ENCODE measurements at regions not wholly inside any gene's neighbourhood (a gene's known extent, or its start where the extent isn't known, plus 50 kb on each side); places are given as distances from the start of the nearest gene placed in this dataset.

- no peak for TF ChIP-seq CTCF (conservative IDR thresholded peaks at IDR 0.05; ENCODE audit: low read length)
- no peak for TF ChIP-seq EZH2phosphoT487 (IDR thresholded peaks at IDR 0.05; ENCODE audit: borderline replicate concordance, low read depth, low read length)
These were observed 182.0 kb upstream of the THSD7A start for GRCh38 chr7:12013983-12014382.

Data from OCI-LY7 (cell line).